ENCODE measurements at regions not wholly inside any gene's neighbourhood (a gene's known extent, or its start where the extent isn't known, plus 50 kb on each side); places are given as distances from the start of the nearest gene placed in this dataset.

DNA sequence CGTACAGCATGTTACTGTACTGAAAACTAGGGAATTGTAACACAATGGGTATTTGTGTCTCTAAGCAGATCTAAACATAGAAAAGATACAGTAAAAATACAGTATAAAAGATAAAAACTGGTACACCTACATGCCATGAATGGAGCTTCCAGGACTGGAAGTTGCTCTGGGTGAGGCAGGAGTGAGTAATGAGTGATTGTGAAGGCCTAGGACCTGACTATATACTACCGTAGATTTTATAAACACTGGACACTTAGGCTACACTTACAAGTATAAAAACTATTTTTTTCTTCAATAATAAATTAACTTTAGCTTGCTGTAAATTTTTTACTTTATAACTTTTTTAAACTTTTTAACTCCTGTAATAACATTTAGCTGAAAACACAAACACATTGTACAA is 324.4 kb upstream of the TNP1 start:
- no peak for DNase-seq (ENCODE audit: low read depth)
- H3K4me3 ChIP-seq (ENCODE audit: control insufficient read depth, low read depth, low read length) = no peak overlapping the region
- TF ChIP-seq CTCF (IDR thresholded peaks at IDR 0.05; ENCODE audit: control insufficient read depth, insufficient read depth, low read depth, low read length, missing control alignments) = no peak

DNA sequence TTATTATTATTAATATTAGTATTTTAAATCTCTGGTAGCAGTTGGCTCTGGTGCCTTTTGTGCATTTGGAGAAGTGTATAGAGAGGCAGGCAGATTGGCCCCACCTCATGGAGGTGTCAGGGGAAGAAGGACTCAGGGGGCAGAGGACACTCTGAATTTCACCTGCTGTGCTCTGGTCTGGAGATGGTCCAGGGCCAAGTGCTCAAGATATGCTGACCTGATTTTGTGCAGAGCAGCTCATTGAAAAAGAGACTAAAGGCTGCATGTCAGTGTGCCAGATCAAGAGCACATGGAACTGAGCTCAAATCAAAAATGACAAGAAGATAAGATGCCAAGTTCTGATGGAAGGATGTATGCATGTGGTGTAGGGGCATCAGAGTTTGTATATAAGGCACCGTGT is 323.6 kb upstream of the TNP1 start:
- TF ChIP-seq CTCF (IDR thresholded peaks at IDR 0.05; ENCODE audit: control insufficient read depth, insufficient read depth, low read depth, low read length, missing control alignments) = no peak
- H3K4me3 ChIP-seq (ENCODE audit: control insufficient read depth, low read depth, low read length) = no peak overlapping the region
- DNase-seq (ENCODE audit: low read depth) = no peak

GRCh38 chr2:217182926-217183325 is 323.1 kb upstream of the TNP1 start:
- no peak overlapping the region for H3K4me3 ChIP-seq (ENCODE audit: control insufficient read depth, low read depth, low read length)
- DNase-seq (ENCODE audit: low read depth) = no peak
- TF ChIP-seq CTCF (IDR thresholded peaks at IDR 0.05; ENCODE audit: control insufficient read depth, insufficient read depth, low read depth, low read length, missing control alignments) = no peak

DNA sequence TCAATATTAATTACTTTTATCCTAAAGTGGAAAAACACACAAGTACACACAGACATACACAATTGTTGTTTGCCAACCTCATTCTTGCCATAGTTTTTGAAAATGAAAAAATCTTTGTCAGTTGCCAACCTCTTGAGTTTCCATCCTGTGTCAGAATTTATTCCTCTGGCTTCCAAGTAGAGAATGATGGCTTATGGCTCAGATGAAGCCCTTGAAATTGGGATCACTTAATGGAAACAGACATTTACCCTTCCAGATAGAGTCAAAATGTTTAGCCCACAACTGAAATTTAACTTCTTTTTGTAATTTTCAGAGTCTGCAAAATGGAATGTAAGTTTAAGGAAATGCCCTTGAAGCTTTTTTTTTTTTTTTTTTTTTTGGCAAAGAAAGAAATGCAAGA is 321.6 kb upstream of the TNP1 start:
- no peak for TF ChIP-seq CTCF (IDR thresholded peaks at IDR 0.05; ENCODE audit: control insufficient read depth, insufficient read depth, low read depth, low read length, missing control alignments)
- DNase-seq (ENCODE audit: low read depth) = no peak
- no peak overlapping the region for H3K4me3 ChIP-seq (ENCODE audit: control insufficient read depth, low read depth, low read length)

GRCh38 chr2:217179854-217180253 is 320.0 kb upstream of the TNP1 start:
- no peak for TF ChIP-seq CTCF (IDR thresholded peaks at IDR 0.05; ENCODE audit: control insufficient read depth, insufficient read depth, low read depth, low read length, missing control alignments)
- DNase-seq (ENCODE audit: low read depth) = no peak
- H3K4me3 ChIP-seq (ENCODE audit: control insufficient read depth, low read depth, low read length) = no peak overlapping the region

GRCh38 chr2:217178341-217178740 is 318.5 kb upstream of the TNP1 start:
- H3K4me3 ChIP-seq (ENCODE audit: control insufficient read depth, low read depth, low read length) = no peak overlapping the region
- no peak for DNase-seq (ENCODE audit: low read depth)
- no peak for TF ChIP-seq CTCF (IDR thresholded peaks at IDR 0.05; ENCODE audit: control insufficient read depth, insufficient read depth, low read depth, low read length, missing control alignments)

- TF ChIP-seq CTCF (IDR thresholded peaks at IDR 0.05; ENCODE audit: control insufficient read depth, insufficient read depth, low read depth, low read length, missing control alignments) = no peak
- no peak for DNase-seq (ENCODE audit: low read depth)
- H3K4me3 ChIP-seq (ENCODE audit: control insufficient read depth, low read depth, low read length) = no peak overlapping the region
These were observed 317.9 kb upstream of the TNP1 start for GRCh38 chr2:217177720-217178119.
